ENCODE measurements at regions not wholly inside any gene's neighbourhood (a gene's known extent, or its start where the extent isn't known, plus 50 kb on each side); places are given as distances from the start of the nearest gene placed in this dataset.

DNA sequence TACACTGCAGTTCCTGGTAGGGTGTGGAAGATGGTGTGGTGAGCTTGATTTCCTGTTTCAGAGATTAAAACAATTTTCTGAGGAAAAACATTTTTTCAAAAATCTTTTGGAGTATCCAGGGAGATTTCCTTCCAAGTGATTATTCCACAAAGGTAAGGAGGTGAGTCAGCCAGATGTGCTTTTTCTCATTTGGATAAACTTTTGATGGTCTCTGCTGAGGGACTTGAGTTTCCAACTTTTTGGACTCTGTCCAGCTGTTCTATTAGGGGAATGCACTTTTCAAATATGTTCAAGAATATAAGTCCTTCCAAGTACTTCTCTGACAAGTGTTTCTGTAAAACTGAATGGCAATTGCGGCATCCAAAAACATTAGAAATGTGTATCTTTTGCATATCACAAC, 628.8 kb upstream of the ADAMTS5 start:
- H3K4me3 ChIP-seq (ENCODE audit: low read length in 2 of 2): no peak overlapping the region
- intact Hi-C loops (cut with DNase I): no loop called here
- no peaks in the 10 kb centered on the region for H3K9me3 ChIP-seq (ENCODE audit: control insufficient read depth, low read length)
- no peaks in the 10 kb centered on the region for H3K27me3 ChIP-seq (ENCODE audit: control insufficient read depth in 1 of 2, insufficient read depth in 2 of 2, low read length in 1 of 2)
- H3K27ac ChIP-seq (ENCODE audit: low read depth in 1 of 2, low read length in 2 of 2): no peak overlapping the region
- ATAC-seq (ENCODE audit: low FRiP score) (no peak), DNase-seq (no peak)
- WGBS, 2 donors: 82 to 84% methylated on average over 1 of the region's 1 CpG
- H3K36me3 ChIP-seq (ENCODE audit: control insufficient read depth in 1 of 2, insufficient read depth in 2 of 2, low read length in 1 of 2): no peaks in the 10 kb centered on the region
- H3K4me1 ChIP-seq (ENCODE audit: control insufficient read depth in 1 of 2, insufficient read depth in 2 of 2, low read length in 2 of 2): no peaks in the 10 kb centered on the region

GRCh38 chr21:27590271-27590670, 623.4 kb upstream of the ADAMTS5 start:
- H3K4me3 ChIP-seq (ENCODE audit: low read length in 2 of 2): no peak overlapping the region
- H3K4me1 ChIP-seq (ENCODE audit: control insufficient read depth in 1 of 2, insufficient read depth in 2 of 2, low read length in 2 of 2): no peaks in the 10 kb centered on the region
- DNase-seq: peak in 1 of 2 donors; percentile 56
- intact Hi-C loops (cut with DNase I): no loop called here
- no peaks in the 10 kb centered on the region for H3K27me3 ChIP-seq (ENCODE audit: control insufficient read depth in 1 of 2, insufficient read depth in 2 of 2, low read length in 1 of 2)
- no peaks in the 10 kb centered on the region for H3K9me3 ChIP-seq (ENCODE audit: control insufficient read depth, low read length)
- WGBS, 2 donors: 78 to 87% methylated on average over 6 of the region's 6 CpGs
- no peak overlapping the region for H3K27ac ChIP-seq (ENCODE audit: low read depth in 1 of 2, low read length in 2 of 2)
- ATAC-seq (ENCODE audit: low FRiP score): peak; percentile 66
- no peaks in the 10 kb centered on the region for H3K36me3 ChIP-seq (ENCODE audit: control insufficient read depth in 1 of 2, insufficient read depth in 2 of 2, low read length in 1 of 2)

DNA sequence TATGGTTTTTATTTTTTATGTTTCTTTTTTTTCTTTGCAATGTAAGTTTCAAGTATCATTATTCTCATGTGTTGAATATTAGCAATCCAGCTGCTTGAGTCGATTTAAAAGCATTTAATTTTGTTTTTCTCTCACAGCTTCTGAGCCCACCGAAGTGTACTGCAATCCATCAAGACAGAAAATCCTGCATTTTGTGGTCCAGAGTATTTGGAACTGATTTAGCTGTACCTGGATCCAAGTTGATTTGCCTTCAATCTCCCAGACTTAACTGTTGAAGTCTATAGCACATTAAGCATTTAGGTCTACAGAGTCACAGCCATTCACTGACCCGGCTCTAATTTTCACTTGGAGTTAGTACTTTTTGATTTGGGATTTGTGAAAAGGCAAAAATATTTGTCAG, 622.9 kb upstream of the ADAMTS5 start:
- Histone ChIP-seq H3K4me1 (ENCODE audit: control insufficient read depth in 1 of 2, insufficient read depth in 2 of 2, low read length in 2 of 2) (no peaks in the 10 kb centered on the region), H3K27me3 (ENCODE audit: control insufficient read depth in 1 of 2, insufficient read depth in 2 of 2, low read length in 1 of 2) (no peaks in the 10 kb centered on the region), H3K27ac (ENCODE audit: low read depth in 1 of 2, low read length in 2 of 2) (no peak overlapping the region), H3K36me3 (ENCODE audit: control insufficient read depth in 1 of 2, insufficient read depth in 2 of 2, low read length in 1 of 2) (no peaks in the 10 kb centered on the region), H3K9me3 (ENCODE audit: control insufficient read depth, low read length) (no peaks in the 10 kb centered on the region), H3K4me3 (ENCODE audit: low read length in 2 of 2) (no peak overlapping the region)
- no peak for ATAC-seq (ENCODE audit: low FRiP score)
- no peak for DNase-seq
- intact Hi-C loops (cut with DNase I): no loop called here
- 61% methylated on average over 3 of the region's 3 CpGs for WGBS, 2 donors

- Histone ChIP-seq H3K4me1 (ENCODE audit: control insufficient read depth in 1 of 2, insufficient read depth in 2 of 2, low read length in 2 of 2) (peaks cover 0 to 1% of the 10 kb centered on the region in 2 donors), H3K4me3 (ENCODE audit: low read length in 2 of 2) (no peak overlapping the region), H3K36me3 (ENCODE audit: control insufficient read depth in 1 of 2, insufficient read depth in 2 of 2, low read length in 1 of 2) (no peaks in the 10 kb centered on the region), H3K27ac (ENCODE audit: low read depth in 1 of 2, low read length in 2 of 2) (no peak overlapping the region), H3K27me3 (ENCODE audit: control insufficient read depth in 1 of 2, insufficient read depth in 2 of 2, low read length in 1 of 2) (no peaks in the 10 kb centered on the region), H3K9me3 (ENCODE audit: control insufficient read depth, low read length) (no peaks in the 10 kb centered on the region)
- WGBS, 2 donors: 89 to 91% methylated on average over 10 of the region's 10 CpGs
- DNase-seq (no peak), ATAC-seq (ENCODE audit: low FRiP score) (no peak)
- intact Hi-C loops (cut with DNase I): no loop called here
These were observed 620.1 kb upstream of the ADAMTS5 start for GRCh38 chr21:27586986-27587385.

- H3K9me3 ChIP-seq (ENCODE audit: control insufficient read depth, low read length): no peaks in the 10 kb centered on the region
- H3K4me1 ChIP-seq (ENCODE audit: control insufficient read depth in 1 of 2, insufficient read depth in 2 of 2, low read length in 2 of 2): peaks cover 0 to 1% of the 10 kb centered on the region in 2 donors
- intact Hi-C loops (cut with DNase I): no loop called here
- H3K27ac ChIP-seq (ENCODE audit: low read depth in 1 of 2, low read length in 2 of 2): no peak overlapping the region
- no peak overlapping the region for H3K4me3 ChIP-seq (ENCODE audit: low read length in 2 of 2)
- ATAC-seq (ENCODE audit: low FRiP score) (no peak), DNase-seq (no peak)
- H3K27me3 ChIP-seq (ENCODE audit: control insufficient read depth in 1 of 2, insufficient read depth in 2 of 2, low read length in 1 of 2): no peaks in the 10 kb centered on the region
- WGBS, 2 donors: 83 to 90% methylated on average over 3 of the region's 3 CpGs
- H3K36me3 ChIP-seq (ENCODE audit: control insufficient read depth in 1 of 2, insufficient read depth in 2 of 2, low read length in 1 of 2): no peaks in the 10 kb centered on the region
These were observed 619.4 kb upstream of the ADAMTS5 start for GRCh38 chr21:27586326-27586725.

DNA sequence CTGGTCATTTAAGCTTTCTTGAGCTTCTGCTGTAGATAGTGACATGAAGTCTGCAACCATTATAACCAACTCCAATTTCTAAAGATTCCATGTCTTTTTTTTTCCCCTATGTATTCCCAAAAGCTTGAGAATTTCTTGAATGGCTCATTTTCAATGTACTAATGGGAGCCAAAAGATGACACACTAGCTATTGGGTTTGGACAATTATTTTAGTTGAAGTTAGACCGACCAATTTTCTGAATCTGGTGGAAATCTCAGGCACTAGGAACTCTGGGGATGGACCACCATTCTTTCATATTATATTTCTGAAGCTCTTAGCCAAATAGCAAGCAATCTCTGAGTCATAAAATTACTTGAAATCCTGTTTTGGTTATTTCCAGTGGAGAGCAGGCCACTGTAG, 617.4 kb upstream of the ADAMTS5 start:
- ATAC-seq (ENCODE audit: low FRiP score) (no peak), DNase-seq (no peak)
- intact Hi-C loops (cut with DNase I): no loop called here
- H3K36me3 ChIP-seq (ENCODE audit: control insufficient read depth in 1 of 2, insufficient read depth in 2 of 2, low read length in 1 of 2): no peaks in the 10 kb centered on the region
- H3K4me1 ChIP-seq (ENCODE audit: control insufficient read depth in 1 of 2, insufficient read depth in 2 of 2, low read length in 2 of 2): peaks cover 0 to 1% of the 10 kb centered on the region in 2 donors
- no peak overlapping the region for H3K4me3 ChIP-seq (ENCODE audit: low read length in 2 of 2)
- no peaks in the 10 kb centered on the region for H3K27me3 ChIP-seq (ENCODE audit: control insufficient read depth in 1 of 2, insufficient read depth in 2 of 2, low read length in 1 of 2)
- no peaks in the 10 kb centered on the region for H3K9me3 ChIP-seq (ENCODE audit: control insufficient read depth, low read length)
- no peak overlapping the region for H3K27ac ChIP-seq (ENCODE audit: low read depth in 1 of 2, low read length in 2 of 2)
- 92 to 95% methylated on average over 1 of the region's 1 CpG for WGBS, 2 donors

DNA sequence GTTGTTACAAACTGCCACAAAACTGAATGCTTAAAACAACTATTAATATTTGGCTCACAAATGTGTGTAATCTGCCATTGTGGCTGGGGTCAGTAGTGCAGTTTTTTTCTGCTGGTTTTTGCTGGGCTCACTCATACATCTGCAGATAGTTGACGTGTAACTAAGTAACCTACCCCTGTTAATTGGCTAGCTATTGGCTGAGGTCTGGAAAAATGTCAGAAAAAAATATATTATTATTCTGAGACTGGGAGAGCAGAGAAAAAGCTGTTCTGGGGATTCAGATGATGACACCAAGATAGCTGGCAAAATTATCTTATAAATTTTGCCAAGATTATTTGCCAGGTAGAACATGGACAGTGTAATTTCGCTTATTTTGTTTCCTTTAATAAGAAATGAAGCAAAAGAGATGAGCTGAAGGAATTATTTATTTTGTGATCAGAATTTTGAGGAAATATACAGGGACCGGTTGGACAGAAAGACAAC, 616.1 kb upstream of the ADAMTS5 start:
- 48 to 51% methylated on average over 3 of the region's 3 CpGs for WGBS, 2 donors
- Histone ChIP-seq H3K36me3 (ENCODE audit: control insufficient read depth in 1 of 2, insufficient read depth in 2 of 2, low read length in 1 of 2) (no peaks in the 10 kb centered on the region), H3K9me3 (ENCODE audit: control insufficient read depth, low read length) (no peaks in the 10 kb centered on the region), H3K27ac (ENCODE audit: low read depth in 1 of 2, low read length in 2 of 2) (no peak overlapping the region), H3K4me1 (ENCODE audit: control insufficient read depth in 1 of 2, insufficient read depth in 2 of 2, low read length in 2 of 2) (peaks cover 0 to 1% of the 10 kb centered on the region in 2 donors), H3K27me3 (ENCODE audit: control insufficient read depth in 1 of 2, insufficient read depth in 2 of 2, low read length in 1 of 2) (no peaks in the 10 kb centered on the region), H3K4me3 (ENCODE audit: low read length in 2 of 2) (no peak overlapping the region)
- no peak for DNase-seq
- intact Hi-C loops (cut with DNase I): no loop called here
- ATAC-seq (ENCODE audit: low FRiP score): no peak

GRCh38 chr21:27582246-27582947, 615.5 kb upstream of the ADAMTS5 start:
- intact Hi-C loops (cut with DNase I): no loop called here
- WGBS, 2 donors: 97 to 98% methylated on average over 2 of the region's 2 CpGs
- H3K4me1 ChIP-seq (ENCODE audit: control insufficient read depth in 1 of 2, insufficient read depth in 2 of 2, low read length in 2 of 2): peaks cover 0 to 1% of the 10 kb centered on the region in 2 donors
- no peak overlapping the region for H3K27ac ChIP-seq (ENCODE audit: low read depth in 1 of 2, low read length in 2 of 2)
- no peaks in the 10 kb centered on the region for H3K36me3 ChIP-seq (ENCODE audit: control insufficient read depth in 1 of 2, insufficient read depth in 2 of 2, low read length in 1 of 2)
- H3K9me3 ChIP-seq (ENCODE audit: control insufficient read depth, low read length): no peaks in the 10 kb centered on the region
- H3K27me3 ChIP-seq (ENCODE audit: control insufficient read depth in 1 of 2, insufficient read depth in 2 of 2, low read length in 1 of 2): no peaks in the 10 kb centered on the region
- H3K4me3 ChIP-seq (ENCODE audit: low read length in 2 of 2): no peak overlapping the region
- no peak for ATAC-seq (ENCODE audit: low FRiP score)
- no peak for DNase-seq

DNA sequence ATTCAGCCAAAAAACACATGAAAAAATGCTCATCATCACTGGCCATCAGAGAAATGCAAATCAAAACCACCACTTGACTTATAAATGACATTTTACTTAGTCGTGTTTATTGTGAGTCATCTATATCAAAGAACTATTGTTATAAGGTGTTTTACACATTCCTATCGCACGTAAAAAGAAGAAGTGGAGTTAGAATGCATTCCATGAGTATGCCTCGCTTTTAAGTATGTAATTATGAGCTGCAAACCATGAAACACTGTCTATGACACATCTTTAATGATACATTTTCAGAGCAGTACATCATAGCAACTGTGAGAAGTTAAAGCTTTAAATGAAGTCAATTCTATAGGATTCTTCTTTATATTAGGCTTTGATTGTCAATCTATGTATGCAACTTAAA, 614.3 kb upstream of the ADAMTS5 start:
- intact Hi-C loops (cut with DNase I): no loop called here
- 96 to 97% methylated on average over 4 of the region's 4 CpGs for WGBS, 2 donors
- Histone ChIP-seq H3K4me3 (ENCODE audit: low read length in 2 of 2) (no peak overlapping the region), H3K27me3 (ENCODE audit: control insufficient read depth in 1 of 2, insufficient read depth in 2 of 2, low read length in 1 of 2) (no peaks in the 10 kb centered on the region), H3K4me1 (ENCODE audit: control insufficient read depth in 1 of 2, insufficient read depth in 2 of 2, low read length in 2 of 2) (peaks cover 0 to 1% of the 10 kb centered on the region in 2 donors), H3K36me3 (ENCODE audit: control insufficient read depth in 1 of 2, insufficient read depth in 2 of 2, low read length in 1 of 2) (no peaks in the 10 kb centered on the region), H3K9me3 (ENCODE audit: control insufficient read depth, low read length) (no peaks in the 10 kb centered on the region), H3K27ac (ENCODE audit: low read depth in 1 of 2, low read length in 2 of 2) (no peak overlapping the region)
- DNase-seq (no peak), ATAC-seq (ENCODE audit: low FRiP score) (no peak)
